TTC549 (cell line): ENCODE measurements at regions not wholly inside any gene's neighbourhood (a gene's known extent, or its start where the extent isn't known, plus 50 kb on each side); places are given as distances from the start of the nearest gene placed in this dataset.
"Not testable (repeated sequence)": the region's sequence is repeated elsewhere in the genome, so short reads cannot be mapped to it uniquely, and the experiment has no call there.

ENCODE experiments used
- FAIRE-seq: peaks from 2 replicates; lab custom pipeline; 2012; peaks lifted over from hg19 to GRCh38; lab: Jason Lieb, UNC

- FAIRE-seq: no peak
These were observed 80.3 kb upstream of the BMP5 start for GRCh38 chr6:55955684-55956083.

GRCh38 chr6:55954436-55954835 lies 79.0 kb upstream of the BMP5 start:
- no peak for FAIRE-seq

GRCh38 chr6:55953335-55953734 lies 77.9 kb upstream of the BMP5 start:
- FAIRE-seq: no peak

- no peak for FAIRE-seq
These were observed 74.9 kb upstream of the BMP5 start for GRCh38 chr6:55950071-55950814.

- no peak for FAIRE-seq
These were observed 67.9 kb upstream of the BMP5 start for GRCh38 chr6:55943329-55943728.

GRCh38 chr6:55941702-55942101 lies 66.3 kb upstream of the BMP5 start:
- no peak for FAIRE-seq

GRCh38 chr6:55937951-55938690 lies 62.7 kb upstream of the BMP5 start:
- no peak for FAIRE-seq

- no peak for FAIRE-seq
These were observed 62.0 kb upstream of the BMP5 start for GRCh38 chr6:55937261-55937947.

- no peak for FAIRE-seq
These were observed 55.7 kb upstream of the BMP5 start for GRCh38 chr6:55931101-55931500.

GRCh38 chr6:55927713-55928112 lies 52.3 kb upstream of the BMP5 start:
- not testable (repeated sequence) for FAIRE-seq

GRCh38 chr6:55925292-55925691 lies 49.9 kb upstream of the BMP5 start:
- no peak for FAIRE-seq
